GM18870 (cell line): ENCODE measurements at regions not wholly inside any gene's neighbourhood (a gene's known extent, or its start where the extent isn't known, plus 50 kb on each side); places are given as distances from the start of the nearest gene placed in this dataset.
"Not testable (repeated sequence)": the region's sequence is repeated elsewhere in the genome, so short reads cannot be mapped to it uniquely, and the experiment has no call there.

ENCODE experiments used
- ATAC-seq: cut with Tn5 transposase; IDR thresholded peaks from one replicate; pipeline ENCODE4 v1.9.1; 2021; ENCODE audit warnings: moderate library complexity; ENCODE audit not compliant: unreplicated experiment

DNA sequence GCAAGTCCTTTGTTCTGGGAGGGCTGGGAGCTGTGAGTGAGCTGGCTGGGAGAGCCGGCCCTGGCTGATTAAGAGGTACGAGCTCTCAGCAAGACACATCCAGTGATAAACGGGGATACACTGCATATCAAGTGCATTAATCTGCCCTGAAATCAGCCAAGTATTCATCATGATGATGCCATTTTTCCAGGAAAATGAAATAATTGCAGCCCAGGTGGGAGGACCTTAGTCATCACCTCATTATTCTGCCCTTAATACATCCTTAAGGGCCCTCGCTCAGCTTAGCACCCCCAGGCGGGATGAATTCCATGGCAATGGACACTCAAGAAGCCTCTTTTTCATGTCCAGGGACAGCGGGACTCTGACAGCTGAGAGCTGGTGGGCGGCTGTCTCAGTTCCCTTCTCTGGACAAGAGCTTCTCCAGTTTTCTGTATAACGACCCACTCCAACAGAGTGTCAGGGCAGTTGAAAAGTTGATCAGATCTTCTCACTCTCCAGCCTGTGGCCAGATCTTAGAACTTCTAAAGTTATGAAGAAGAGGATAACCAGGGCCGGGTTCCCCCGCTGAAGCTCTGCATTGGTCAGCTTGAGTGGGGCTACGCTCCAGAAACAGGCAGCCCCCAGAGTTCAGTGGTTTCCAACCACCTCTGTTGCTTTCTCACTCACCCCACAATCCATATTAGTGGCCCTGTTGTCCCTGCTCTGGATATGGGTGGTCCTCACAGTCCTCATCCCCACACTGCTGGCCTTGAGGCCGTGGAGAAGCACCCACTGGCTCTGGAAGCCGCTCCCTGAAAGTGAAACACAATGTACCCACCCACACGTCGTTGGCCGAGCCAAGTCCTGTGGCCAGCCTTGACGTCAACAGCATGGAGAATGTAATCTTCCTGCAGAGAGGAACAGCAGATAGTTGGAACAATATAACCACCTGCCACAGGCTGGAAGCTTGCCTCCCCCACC lies 306.2 kb upstream of the DIO3 start:
- ATAC-seq: no peak

- no peak for ATAC-seq
Measured at GRCh38 chr14:101255765-101256125, 305.6 kb upstream of the DIO3 start.

DNA sequence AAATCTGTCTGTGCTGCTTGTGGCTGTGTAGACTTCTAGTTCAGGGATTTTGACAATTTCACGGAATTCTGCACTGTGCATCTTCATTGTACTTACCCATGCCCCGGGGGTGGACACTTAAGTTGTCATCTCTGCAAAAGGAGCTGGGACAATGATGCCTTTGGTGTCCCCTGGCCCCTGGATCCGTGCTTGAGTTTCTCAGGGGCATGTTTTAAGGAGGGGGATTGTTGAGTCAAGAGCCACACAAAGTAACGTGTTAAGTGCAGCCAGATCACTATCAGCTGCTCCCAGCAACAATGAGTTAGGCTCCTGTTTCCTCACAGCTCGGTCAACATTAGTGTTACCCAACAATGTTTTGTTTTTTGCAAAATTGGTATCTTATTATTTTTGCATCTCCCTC lies 305.0 kb upstream of the DIO3 start:
- no peak for ATAC-seq

DNA sequence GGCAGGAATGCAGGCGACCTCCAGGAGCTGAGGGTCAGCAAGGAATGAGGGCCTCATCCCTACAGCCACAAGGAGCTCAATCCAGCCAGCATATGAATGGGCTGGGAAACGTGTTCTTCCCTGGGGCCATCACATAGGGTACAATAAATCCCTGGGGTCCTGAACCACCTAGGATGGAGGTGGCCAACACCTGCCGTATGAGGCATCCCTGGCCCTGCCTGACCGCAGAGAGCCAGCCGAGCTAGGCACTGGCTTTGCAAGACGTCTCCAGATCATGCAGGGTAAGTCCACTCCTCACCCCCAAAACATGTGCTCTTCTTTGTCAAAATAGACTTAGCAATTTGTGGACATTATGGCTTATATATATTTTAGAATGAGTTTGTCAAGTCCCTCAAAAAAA lies 303.7 kb upstream of the DIO3 start:
- no peak for ATAC-seq

DNA sequence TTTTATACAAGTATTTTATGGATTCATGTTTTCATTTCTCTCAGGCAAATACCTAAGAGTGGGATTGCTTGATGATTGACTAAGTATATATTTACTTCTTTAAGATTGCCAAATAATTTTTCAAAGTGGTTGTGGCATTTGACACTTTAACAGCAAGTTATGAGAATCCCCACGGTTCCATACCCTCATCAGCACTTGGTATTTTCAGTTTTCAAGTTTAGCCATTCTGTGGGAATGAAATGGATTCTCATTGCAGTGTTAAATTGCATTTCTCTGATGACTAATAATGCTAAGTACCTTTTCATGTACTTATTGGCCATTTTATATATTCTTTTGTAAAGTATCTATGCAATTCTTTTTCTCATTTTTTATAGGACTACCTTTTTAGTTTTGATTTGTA lies 301.5 kb upstream of the DIO3 start:
- no peak for ATAC-seq

GRCh38 chr14:101266441-101266840 lies 294.9 kb upstream of the DIO3 start:
- not testable (repeated sequence) for ATAC-seq

- ATAC-seq: no peak
Measured at GRCh38 chr14:101273091-101273490, 288.2 kb upstream of the DIO3 start.

DNA sequence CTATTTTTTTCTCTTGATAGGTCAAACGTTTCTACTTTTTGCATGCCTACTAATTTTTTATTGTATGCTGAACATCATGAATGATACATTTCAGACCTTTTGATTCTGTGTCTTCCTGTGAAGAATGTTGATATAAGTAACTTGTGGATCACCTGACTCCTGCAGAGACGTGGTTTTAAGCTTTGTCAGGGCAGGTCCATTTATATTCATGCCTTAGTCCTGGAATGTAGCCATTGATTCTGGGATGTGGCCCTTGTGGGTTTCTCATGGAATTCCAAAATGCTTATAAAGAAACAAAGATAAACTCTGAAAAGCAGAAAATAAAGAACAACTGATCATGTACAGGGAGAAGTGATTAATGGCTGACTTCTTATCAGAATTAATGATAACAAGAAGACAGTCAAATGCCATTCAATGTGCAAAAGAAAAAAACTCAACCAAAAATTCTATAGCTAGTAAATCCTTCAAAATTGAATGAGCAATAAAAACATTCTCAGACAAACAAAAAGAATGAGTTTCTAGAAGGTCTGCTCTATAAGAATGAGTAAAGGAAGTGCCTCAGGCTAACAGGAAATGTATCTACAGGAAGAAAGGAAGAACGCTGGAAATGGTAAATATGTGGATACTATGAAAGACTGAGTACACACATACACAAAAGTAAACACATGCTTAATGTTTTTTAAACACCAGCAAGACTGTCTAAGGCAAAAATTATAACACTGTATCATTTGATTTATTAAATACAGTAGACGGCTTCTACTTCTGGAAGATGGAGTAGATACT lies 284.8 kb upstream of the DIO3 start:
- ATAC-seq: no peak

GRCh38 chr14:101282418-101282817 lies 278.9 kb upstream of the DIO3 start:
- no peak for ATAC-seq

- no peak for ATAC-seq
Measured at GRCh38 chr14:101284711-101285110, 276.6 kb upstream of the DIO3 start.

DNA sequence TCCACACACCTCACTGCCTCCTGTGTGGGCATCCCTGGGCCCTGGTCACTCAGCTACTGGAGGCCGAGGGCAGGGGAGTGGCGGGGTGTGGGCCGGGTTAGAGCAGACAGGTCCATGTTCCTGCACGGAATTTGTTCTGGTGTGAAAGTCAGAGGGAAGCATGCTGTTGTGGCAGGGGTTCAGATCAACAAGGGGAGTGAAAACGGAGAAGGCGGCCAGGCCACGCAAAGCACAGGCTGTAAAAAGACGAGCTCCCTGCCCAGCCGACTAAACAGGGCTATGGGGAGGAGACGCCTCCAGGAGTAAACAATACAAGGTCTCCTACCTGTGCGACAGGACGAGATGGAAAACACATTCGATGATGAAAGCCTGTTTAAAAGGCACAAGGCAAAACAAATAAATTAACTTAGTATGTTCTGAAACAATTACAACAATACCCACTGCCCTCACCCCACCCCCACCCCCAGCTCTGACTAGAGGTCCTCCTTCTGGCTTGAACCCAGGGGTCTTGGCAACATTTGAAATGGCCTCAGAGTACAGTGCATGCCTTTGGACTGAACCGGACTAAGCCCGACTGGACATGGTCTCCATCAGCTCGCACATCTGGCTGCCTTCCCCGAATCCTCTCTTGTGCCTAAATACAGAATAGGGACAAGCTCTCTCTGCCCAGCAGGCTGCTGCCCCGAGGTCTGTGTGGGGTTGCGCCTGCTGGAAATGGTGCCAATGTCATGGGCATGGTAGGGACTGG lies 274.9 kb upstream of the DIO3 start:
- ATAC-seq: no peak

GRCh38 chr14:101288436-101289229 lies 272.7 kb upstream of the DIO3 start:
- ATAC-seq: no peak

- ATAC-seq: no peak
Measured at GRCh38 chr14:101289230-101289690, 272.0 kb upstream of the DIO3 start.

DNA sequence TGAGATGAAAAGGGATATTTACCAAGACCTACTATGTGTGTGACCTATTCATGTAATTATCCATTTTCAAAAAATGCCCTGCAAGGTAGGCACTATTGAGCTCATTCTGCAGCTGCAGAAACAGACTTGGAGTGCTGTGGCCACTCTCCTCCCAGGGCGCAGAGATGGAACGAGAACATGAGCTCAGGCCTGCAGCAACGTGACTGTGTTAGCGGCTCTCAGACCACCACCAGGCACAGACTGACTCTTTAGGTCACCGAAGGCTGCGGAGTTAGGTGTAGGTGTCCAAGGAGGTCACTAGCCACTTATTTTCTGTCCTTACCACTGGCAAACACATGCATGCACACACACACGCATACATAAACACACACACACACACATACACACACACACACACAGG lies 271.4 kb upstream of the DIO3 start:
- ATAC-seq: no peak

DNA sequence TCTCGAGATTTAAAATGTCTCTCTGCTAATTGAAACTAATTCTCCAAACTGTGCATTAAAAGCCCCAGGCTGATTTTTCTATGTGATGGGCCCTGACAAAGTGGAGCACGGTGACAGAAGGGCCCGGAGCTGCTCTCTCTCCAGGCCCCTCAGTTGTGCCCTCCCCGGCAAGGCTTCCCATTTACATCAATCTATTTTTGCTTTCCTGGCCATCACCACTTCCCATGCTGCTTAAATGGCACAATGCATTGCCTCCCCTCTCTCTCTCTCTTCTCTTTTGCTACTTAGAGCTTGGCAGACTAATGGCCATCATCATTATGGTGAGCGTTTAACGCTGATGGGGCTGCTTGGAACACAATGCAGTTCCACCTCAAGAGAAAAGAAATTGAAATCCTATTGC lies 270.7 kb upstream of the DIO3 start:
- ATAC-seq: no peak

DNA sequence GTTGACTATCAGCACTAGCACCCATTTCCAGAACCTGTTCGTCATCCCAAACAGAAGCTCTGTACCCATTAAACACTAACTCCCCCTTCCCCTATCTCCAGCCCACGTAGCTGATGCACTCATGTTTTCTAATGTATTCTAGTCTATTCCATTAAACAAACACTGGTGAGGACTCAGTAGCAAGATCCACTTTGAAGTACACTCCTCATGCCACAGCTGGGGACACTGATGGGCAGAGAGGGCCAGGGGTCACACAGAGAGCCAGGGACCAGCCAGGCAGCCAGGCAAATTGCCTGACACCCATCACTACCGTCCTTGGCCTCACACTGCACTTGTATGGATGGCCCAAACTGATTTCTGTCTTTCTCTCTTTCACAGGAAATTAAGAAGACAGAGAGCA lies 269.9 kb upstream of the DIO3 start:
- no peak for ATAC-seq

DNA sequence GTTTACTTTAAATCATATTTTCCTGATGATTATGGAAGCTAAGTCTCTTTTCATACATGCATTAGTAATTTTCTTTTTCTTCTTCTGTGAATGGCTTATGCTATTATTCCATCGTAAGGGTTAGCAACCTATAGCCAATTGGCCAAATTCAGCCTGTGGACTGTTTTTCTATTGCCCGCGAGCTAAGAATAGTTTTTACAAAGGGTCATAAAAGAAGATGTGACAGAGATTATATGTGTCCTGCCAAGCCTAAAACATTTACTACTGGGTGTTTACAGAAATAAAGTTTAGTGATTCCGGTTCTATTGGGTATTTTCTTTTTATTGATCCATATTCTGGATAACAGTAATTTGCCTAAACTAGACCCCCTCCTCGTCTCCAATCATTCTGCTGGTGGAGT lies 268.8 kb upstream of the DIO3 start:
- no peak for ATAC-seq

DNA sequence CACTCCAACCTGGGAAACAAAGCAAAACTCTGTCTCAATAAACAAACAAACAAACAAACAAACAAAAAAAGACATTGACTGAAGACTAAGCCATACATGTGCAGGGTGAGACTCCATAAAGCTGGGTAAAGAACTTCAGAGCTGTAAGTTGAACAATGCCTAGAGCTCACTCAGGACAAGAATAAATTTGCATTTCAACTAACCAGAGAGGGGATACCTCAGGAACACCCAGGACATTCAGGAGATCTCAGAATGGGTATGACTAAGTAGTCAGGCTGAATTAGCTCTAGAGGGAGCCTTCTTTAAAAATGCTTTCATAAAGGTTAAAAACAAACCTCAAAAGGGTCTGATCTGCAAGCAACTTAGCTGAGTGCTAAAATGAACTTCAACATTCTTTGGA lies 267.7 kb upstream of the DIO3 start:
- ATAC-seq: no peak

- no peak for ATAC-seq
Measured at GRCh38 chr14:101294136-101294535, 267.2 kb upstream of the DIO3 start.

- ATAC-seq: not testable (repeated sequence)
Measured at GRCh38 chr14:101299781-101300180, 261.5 kb upstream of the DIO3 start.

DNA sequence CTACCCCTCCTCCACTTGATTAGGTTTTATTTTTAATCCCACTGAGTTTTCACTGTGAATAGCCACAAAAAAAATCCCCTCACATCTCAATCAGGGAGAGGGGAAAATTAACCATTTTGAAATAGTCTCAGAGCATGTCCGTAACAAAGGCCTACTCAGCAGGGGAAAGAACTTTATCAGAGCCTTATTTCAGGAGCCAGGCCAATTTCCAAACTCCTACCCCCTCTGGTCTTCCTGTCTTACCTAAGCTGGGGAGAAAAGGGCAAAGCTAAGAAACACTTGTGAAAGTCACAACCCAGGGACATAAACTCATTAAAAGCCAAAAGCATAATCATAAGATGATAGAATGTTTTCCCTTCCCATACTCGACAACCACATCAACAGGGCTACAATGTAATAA lies 260.3 kb upstream of the DIO3 start:
- no peak for ATAC-seq
